ENCODE measurements at regions not wholly inside any gene's neighbourhood (a gene's known extent, or its start where the extent isn't known, plus 50 kb on each side); places are given as distances from the start of the nearest gene placed in this dataset.

DNA sequence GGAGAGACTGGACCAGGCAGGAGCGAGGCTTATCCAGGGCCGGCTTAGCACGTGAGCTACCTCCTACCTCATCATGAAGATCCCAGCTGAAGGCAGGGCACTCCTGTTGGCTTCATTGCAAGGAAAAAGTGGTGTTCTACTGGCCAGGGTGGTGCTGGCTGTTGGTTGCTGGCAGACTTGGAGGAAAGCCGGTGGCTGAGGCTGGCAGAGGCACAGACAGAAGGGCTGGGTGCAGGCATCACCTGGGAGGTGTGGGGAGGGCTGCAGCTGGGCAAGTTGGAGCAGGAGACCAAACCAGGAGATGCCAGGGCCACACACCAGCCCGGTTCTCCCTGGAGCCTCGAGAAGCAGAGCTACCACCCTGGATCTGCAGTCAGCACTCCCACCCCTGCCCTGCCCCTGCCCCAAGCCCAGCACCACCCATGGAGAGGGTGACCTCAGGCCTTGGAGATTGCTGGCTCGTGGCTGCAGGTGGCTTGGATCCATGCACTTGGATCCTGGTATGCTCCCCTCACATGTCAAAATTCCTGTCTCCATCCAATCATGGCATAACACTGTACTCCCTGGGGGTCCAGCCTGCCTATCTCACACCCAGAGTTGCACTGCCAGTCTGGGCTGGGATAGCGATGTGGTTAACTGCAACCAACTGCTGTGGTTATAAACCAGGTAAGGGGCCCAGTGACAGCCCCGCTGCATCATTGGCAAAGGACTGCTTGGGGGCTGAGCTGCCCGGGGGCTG is 49.7 kb downstream of the GLI2 start:
- DNase-seq, result no peak

DNA sequence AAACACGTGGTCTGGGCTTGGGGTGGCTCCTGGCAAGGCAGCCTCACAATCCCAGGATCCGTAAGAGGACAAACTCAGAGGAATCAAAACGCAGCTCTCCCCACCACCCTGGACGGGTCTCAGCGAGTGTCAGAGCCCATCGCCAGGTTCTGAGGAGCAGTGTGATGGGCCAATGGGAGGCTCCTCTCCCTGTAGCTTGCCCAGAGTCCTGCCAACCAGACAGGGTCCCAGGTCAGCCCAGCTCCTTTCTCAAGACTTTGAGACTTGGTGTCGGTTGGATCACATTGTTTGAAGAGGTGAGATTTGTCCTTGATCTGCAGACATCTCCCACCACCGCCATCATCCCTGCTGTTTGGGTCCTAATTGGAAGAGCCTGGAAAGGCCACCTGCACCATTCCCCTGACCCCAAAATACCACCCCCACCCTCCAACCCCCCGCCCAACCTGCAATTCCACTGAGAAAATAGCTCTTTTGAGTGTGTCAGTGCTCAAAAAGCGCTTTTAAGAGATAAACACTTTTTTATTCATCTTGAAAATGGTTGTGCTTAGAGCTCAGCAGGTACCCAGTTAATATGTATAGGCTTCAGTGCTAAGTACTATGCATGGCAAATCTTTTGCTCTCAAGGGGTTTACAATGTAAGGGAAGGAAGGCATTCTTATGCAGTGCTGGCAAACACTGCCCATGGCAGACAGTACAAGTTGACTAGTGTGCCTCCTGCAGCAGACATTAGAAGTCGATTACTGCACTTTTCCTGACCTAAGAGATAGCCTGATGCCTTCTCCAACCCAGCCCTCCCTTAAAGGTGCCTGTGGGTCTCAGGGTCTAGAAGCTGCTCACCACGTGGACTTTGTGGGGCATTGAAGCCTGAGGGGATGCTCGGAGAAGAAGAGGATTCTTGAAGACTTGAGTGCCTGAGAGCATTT is 50.6 kb downstream of the GLI2 start:
- no peak for DNase-seq

DNA sequence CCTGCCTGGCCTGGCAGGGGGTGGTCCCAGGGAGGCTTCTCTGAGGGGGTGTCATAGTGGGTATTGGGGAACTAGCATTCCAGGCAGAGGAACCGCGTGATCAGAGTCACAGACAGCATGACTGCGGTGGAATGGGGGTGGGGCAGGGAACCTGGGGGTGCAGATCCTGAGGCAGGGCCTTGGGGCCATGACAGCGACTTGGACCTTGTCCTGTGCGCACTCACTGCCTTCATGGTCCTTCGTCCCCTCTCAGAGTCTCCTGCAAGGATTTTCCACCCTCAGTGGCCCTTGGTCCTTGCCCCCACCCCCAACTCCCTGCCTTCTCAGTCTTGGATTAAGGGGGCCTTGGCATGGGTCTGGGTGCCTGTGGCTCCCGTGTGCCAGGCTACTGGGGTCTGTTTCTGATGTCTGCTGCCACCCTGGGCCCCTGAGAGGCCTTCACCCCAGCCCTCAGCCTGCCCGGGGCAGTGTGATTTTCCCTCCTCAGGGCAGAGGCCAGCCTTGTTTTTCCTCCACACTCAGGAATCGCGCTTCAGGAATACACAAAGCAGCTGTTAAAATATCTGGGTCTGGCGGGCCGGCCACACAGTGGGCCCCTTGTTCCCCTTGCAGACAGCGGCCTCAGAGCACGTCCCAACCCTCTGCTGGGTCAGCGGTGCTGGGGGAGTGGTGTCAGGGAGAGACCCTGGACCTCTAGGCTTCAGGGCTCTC is 51.6 kb downstream of the GLI2 start:
- no peak for DNase-seq

DNA sequence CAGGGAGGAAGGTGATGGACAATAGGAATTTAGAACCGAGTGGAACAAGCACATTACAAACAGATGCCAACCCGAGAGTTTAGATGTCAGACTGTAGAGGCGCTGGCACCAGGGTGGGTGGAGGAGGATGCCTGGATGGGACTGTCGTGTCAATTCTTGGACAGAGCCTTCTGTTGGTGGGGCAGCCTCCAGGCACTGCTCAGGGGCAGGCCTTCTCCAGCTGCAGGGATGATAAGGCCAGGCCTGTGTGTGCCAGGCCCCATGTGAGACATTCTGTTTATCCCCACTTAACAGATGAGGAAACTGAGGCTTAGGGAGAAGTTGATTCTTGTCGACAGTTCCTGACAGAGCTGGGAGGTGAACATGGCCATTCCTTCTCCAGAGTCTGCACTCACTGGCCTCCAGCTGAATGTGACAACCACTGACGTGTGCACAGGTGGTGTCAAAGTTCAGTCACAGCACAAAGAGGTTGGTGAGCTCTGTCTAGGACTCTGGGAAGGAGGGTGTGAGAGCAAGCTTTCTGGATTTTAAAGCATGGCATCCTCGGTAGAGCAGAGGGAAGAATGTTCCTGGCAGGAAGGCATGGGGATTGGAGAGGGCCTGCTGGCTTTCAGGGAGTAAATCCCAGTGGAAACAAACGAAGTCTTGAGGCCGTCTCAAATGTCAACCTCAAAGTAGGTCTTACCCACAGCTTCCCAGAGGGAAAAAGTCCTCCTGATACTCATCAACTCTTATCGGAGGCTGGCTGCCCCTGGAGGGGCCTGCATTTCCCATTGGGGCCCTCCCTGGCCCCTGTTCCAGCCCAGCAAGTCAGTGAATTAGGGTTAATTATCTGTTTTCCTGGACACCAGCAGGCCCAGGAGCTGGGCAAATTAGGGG is 52.4 kb downstream of the GLI2 start:
- DNase-seq, result no peak

DNA sequence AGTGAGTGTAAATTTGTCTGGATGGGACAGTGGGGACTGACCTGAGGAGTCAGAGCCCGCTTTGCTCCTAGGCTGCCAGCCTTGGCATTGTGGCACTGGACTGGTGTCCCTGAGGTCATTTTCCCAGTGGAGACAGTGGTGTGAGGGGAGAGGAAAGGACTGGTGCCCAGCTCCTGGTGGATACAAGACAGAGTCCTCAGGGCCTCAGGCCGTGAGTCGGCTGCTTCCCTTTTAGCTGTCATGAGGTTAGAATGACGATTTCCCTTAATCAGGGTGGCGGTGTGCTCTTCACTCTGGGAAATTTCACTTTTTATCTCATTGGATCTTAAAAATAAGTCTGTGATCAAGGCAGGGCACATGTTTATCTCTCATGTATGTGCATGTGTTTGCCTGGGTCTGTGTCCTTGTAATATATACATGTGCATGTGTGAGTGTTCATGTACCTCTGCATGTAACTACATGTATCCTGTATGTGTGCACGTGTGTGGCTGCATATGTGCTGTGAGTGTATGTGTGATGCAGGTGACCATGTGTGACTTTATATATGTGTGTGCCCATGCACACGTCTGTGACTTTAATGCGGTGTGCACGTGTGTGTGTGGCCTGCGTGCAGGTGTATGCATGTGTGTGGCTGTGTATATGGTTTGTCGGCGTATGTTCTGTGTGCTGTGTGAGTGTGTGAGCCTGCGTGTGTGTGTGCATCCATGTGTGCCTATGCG is 55.7 kb downstream of the GLI2 start:
- no peak for DNase-seq

DNA sequence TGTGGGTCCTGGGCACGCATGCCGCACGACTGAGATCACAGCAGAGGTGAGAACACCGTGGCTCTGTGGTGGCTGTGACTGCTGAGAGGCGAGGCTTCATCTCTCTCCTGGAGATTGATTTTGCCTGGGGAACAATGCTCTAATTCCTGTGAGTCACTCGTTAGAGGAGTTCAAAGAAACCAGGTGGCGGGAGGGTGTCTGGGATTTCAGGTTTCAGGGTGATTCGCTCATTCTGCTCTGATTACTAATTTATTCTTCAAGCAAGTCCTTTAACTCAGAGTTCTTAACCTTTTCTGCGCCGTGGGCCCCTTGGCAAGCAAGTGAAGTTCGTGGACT is 56.3 kb downstream of the GLI2 start:
- DNase-seq, result no peak

DNA sequence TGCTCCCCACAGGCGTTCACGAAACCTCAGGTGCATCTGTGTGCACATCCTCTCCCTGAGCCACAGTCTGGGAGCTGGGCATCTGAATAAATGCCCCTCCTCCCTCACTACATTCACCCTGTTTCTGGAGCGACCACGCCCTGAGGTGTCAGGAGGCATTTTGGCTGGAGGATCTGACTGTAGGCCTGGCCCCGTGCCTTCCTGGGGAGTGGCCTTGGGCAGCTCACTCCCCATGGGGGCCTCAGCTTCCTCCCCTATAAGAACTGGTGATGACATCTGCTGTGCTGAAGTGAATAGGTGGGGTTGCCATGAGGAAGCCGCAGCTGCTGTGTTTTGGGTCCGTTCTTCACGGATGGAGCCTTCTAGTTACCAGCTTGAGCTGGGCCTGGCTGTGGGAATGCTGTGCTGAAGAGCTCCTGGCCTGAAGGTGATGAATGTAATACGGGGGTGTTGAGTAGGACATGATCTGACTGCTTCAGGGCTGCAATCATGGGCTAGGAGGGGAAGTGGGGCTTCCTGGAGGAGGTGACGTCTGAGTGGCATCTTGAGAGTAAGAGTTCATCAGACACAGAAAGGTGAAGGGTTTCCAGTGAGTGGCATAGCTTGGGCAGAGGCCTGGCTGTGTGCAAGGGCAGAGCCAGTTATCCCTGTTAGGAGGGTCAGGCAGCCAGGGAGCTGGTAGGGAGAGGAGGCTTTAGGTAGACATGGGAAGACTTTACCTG is 58.2 kb downstream of the GLI2 start:
- no peak for DNase-seq

DNA sequence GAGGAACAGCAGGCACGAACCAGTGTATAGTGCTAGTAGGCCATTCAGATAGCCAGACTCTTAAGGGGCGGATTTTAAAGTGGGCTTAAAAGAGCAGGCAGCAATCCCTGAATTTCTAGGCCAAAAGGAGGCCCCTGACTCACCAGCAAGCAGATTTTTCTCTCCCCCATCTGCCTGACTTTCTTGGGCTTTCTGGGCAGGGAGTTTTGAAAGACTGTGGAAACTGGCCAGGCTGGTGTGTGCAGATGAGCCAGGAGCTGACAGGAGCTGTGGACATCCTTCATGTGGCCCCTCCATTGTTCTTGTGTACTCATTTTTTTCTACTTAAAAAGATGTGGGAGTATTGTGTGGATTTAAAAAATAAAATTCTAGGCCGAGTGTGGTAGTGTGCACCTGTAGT is 59.0 kb downstream of the GLI2 start:
- no peak for DNase-seq

DNA sequence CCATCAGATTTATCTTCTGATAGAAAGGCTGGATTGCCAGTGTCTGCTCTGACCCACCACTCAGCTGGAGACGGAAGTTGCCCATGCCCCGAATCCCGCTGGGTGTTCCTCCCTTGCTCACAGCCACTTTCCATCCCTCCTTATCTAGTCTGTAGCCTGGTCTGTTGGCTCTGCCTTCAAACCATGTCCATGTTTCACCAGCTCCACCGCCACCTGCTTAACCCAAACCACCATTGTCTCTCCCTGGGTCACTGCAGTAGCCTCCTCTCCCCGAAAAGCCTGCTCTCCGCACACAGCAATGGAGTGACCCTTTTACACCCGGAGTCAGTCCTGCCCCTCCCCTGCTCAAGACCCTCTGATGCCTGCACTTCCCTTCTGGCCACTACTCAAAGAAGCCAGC is 60.4 kb downstream of the GLI2 start:
- no peak for DNase-seq

DNA sequence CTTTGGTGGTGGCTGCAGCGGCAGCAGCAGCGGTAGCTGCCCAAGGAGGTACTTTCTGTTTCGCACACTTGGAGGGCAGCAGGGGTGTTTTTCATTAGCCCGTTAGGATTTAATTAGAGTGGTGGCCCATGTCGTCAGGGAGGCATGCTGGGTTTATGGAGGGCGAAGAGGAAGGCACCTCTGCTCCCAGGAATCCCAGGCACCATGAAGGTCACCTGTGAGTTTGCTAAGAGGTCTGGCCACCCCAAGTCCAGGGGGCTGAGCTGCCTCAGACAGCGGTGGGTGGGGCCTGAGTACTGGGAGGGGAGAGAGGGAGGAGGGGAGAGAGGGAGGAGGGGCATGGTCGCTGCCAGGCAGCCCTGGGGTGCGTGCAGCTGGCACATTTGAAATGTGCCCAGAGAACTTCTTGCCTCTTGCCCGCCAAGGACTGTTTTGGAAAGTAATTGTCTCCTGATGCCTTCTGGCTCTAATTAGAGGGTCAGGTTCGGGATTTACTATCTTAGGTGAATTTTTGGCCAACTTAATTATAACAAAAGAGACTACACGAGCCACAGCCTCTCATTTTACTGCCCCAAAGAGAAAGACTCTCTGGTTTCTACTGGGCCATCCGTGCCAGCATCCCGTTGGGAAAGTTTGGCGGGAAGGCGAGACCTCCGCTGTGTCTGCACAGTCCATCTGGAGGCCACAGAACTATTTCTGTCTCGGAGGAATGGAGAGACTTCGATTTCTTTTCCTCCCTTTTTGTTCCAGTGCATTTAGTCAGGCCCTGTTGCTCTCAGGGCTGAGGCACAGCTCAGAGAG is 62.0 kb downstream of the GLI2 start:
- DNase-seq, result no peak

DNA sequence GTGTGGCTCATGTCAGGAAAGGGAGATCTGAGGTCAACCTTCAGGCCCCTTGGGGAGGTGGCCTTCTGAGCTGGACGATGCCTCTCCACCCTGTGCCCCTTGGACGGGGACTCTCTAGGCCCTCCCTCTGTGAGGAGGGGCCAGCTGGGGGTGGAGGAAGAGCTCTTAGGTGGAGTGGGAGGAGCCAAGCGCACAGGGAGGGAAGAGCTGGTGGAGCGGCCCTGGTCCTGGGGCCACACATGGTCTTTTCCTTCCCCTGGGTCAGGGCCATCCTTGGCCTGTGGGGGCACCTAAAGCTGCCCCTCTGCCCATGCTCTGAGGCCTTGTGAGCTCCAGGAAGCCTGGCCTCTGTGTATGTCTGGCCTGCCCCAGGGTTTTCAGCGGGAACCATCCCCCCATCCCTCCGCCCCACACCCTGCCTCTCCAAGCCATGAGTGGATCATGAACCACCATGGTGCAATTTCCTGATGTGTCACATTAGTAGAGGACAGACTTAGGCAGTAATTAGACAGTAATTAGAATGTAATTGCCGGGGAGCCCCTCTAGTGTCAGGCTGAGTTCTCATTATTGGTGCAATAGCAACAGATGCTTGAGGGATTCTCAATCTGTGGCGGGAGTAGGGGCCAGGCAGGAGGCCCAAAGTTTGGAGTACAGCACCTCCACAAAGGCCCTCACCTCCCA is 63.0 kb downstream of the GLI2 start:
- DNase-seq, result no peak

DNA sequence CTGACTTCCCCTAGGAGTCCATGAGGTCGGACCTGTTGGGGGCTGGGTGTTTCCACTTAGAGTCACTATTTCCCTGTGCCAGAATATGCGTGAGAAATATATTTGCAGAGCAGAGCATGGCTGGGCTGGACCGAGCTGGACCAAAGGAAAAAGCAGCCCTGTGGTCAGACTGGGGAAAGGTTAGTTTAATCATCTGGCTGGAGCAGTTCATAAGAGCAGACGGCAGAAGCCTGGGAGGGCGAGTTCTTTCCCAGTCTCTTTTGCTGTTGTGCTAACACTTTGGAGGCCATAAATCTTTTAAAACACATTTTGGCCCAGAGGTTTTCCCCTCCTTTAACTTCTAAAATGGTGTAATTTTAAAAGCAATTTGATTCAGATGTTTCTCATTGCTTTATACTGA is 66.5 kb downstream of the GLI2 start:
- no peak for DNase-seq

DNA sequence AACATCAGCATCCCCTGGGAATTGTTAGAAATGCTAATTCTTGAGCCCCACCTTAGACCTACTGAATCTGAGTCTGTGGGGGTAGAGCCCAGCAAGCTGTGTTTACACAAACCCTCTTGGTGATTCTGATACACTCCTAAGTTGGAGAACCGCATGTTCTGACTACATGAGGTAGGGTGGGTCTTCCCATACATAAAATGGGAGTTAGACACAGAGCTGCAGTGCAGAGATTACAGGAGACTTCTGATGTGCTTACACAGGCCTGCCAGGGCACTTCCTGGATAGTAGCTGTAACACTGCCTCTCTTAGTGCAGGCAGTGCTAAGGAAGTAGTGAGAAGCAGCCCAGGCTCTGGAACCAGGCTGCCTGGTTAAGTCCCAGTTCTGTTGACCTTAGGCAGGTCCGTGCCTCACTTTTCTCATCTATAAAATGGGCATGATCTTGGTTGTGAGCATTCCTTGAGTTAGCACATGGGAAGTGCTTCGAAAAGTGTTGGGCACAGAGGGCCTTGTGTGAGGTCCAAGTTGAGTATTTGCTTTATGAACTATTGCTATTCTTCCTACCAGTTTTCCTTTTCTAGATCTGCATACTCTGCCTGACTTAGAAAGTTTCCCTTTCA is 67.3 kb downstream of the GLI2 start:
- no peak for DNase-seq

DNA sequence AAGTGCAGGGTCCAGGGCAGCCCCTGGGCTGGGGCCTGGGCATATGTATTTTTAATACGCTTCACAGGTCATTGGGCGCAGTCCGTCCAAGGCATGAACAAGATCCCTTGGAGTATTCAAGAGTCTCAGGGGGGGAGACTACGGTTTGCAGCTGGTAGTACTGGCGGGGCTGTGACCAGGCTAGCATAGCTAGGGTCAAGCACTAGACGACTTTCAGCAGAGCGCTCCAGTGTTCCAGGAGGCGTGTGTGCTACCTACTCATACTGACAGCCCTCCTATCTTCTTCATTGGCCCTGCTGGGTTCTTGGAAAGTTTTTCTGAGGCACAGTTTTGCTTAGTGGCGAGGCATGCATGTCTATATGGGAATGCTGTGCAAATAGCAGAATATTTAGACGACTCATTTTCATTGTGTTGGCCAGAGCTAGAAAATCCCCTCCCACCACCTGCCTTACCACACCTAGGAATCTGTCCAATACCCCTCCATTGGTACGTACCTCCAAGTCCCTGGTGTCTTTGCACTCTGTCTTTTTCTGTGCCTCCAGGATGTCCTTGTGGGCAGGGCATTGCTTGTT is 68.2 kb downstream of the GLI2 start:
- DNase-seq, result no peak

DNA sequence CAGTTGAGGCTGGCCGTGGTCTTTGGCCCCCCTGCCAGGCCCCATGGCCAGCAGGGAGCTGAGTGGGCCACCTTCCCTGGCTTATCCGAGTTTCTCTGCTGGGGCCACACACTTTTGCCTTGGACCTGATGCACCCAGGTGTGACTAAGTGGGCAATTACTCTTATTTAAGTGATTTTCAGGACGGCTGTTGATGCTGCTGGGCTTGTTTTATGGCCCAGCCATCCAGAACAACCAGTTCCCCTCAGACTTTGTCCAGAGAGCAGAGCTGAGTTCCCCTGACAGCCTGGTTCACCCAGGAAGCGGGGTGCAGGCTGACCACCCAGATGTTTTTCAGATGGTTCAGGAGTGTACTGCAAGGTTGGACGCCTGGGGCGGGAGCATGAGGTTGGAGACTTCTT is 68.8 kb downstream of the GLI2 start:
- no peak for DNase-seq

DNA sequence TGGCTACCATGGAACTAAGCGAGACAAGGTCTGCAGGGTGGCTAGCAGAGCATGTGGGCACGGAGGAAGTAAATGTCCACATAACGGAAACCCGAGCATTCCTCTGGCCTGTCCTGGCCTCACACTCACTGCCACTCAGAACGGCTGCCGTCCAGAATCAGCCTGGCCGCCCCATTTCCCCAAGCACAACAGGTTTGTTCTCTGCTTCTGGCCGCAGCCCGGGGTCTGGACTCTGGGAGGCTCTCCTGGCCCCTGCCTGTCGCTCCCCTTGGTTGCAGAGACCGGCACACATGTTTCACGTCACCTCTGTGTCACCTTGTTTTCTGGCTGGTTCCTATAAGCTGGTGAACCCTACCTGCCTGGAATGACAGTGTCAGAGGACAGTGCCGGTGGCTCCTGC is 69.3 kb downstream of the GLI2 start:
- no peak for DNase-seq

DNA sequence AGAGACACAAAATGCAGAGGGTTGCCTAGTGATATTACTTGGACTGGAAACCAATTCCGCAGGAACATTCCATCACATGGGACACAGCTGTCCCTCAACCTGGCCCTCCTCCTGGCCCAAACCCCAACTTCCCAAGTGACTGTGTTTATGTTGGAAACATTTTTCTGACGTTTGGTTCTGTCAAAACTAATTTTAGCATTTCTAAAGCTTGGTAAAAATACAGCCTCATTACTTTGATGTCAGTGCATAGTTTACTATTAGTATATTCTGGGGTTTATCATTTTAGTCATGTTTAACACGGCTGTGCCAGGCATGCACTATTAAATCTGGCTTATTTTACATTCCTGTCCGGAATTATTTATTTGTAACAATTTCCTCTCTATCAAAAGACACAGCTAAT is 69.9 kb downstream of the GLI2 start:
- no peak for DNase-seq

DNA sequence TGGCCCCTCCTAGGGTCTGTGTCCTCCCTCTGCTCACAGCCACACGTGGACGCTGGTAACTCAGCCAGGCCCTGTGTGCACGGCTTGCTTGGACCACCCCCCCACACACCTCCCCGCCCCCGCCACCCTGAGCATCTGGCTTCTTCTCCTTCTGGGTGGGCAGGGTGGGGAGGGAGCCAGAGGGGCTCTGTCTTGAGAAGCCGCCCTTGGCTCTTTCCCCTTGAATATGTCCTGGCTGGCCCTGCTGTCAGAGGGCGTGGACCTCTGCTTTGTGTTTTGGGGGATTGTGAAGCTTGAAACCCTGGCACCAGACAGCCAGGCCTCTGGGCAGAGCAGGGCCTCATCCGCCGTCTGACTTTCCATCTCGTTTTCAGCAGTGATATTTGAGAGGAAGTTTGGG is 72.1 kb downstream of the GLI2 start:
- no peak for DNase-seq

DNA sequence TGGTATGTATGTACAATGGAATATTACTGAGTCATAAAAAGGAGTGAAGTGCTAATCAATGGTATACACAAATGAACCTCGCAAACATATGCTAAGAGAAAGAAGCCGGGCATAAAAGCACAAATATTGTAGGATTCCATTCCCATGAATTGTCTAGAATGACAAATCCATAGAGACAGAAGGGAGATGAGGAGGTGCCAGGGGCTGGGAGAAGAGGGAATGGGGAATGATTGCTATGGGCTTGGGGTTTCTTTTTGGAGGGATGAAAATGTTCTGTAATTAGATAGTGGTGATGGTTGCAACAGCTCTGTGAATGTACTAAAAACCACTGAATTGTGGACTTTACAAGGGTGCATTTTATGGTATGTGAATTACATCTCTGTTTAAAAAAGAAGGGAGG is 73.5 kb downstream of the GLI2 start:
- DNase-seq, result no peak

All from activated CD4-positive, alpha-beta T cell treated with anti-CD3 and anti-CD28 coated beads for 1 hour (primary cell).